HepG2 (cell line): ENCODE measurements at regions not wholly inside any gene's neighbourhood (a gene's known extent, or its start where the extent isn't known, plus 50 kb on each side); places are given as distances from the start of the nearest gene placed in this dataset.

Experiments
- ARNT ChIP-seq: fragments of 450-650 bp; IDR thresholded peaks from 2 replicates; pipeline ENCODE4 v1.6.1; 2017
- EP300 ChIP-seq, 3 experiments: sonication (generic) in 1 of 3; formaldehyde crosslinking in 1 of 3; IDR thresholded peaks; 2 replicates each; pipeline versions ENCODE4 v1.5.1 to v1.6.1; 2011 to 2020; ENCODE audit warnings: low read depth in 2 of 3, low read length in 2 of 3, borderline replicate concordance in 1 of 3, improper control_type of control experiment in 1 of 3, mild to moderate bottlenecking in 1 of 3, missing genetic modification reagents in 1 of 3, moderate library complexity in 1 of 3
- GTF2F1 ChIP-seq: fragments of 150-350 bp; IDR thresholded peaks from 2 replicates; pipeline ENCODE4 v1.6.1; 2014; ENCODE audit warnings: low read length
- NFE2L1 ChIP-seq: sonication (generic); formaldehyde crosslinking; IDR thresholded peaks from 2 replicates; pipeline ENCODE4 v1.4.0; 2020; ENCODE audit warnings: missing genetic modification reagents, mild to moderate bottlenecking, borderline replicate concordance
- RBAK ChIP-seq: sonication (generic); formaldehyde crosslinking; IDR thresholded peaks from 2 replicates; pipeline ENCODE4 v1.5.1; 2020; ENCODE audit warnings: mild to moderate bottlenecking, missing genetic modification reagents
- SRF ChIP-seq: IDR thresholded peaks from 2 replicates; pipeline ENCODE4 v1.6.1; 2011; ENCODE audit warnings: mild to moderate bottlenecking, low read depth, low read length, moderate library complexity
- ZNF570 ChIP-seq: sonication (generic); formaldehyde crosslinking; IDR thresholded peaks from 2 replicates; pipeline ENCODE4 v1.4.0; 2020; ENCODE audit warnings: mild to moderate bottlenecking, missing genetic modification reagents, borderline replicate concordance
- ZZZ3 ChIP-seq: sonication (generic); formaldehyde crosslinking; IDR thresholded peaks from 2 replicates; pipeline ENCODE4 v1.4.0; 2020; ENCODE audit warnings: missing genetic modification reagents, mild to moderate bottlenecking, borderline replicate concordance
- TF ChIP-seq, protein P1 (sequence below): sonication (generic); formaldehyde crosslinking; IDR thresholded peaks from 2 replicates; pipeline ENCODE4 v1.4.0; 2020; ENCODE audit warnings: missing genetic modification reagents
- TF ChIP-seq, protein P2 (sequence below): sonication (generic); formaldehyde crosslinking; IDR thresholded peaks from 2 replicates; pipeline ENCODE4 v1.5.0; 2020; ENCODE audit warnings: mild to moderate bottlenecking, missing genetic modification reagents, moderate library complexity
- TF ChIP-seq, protein P3 (sequence below): sonication (generic); formaldehyde crosslinking; IDR thresholded peaks from 2 replicates; pipeline ENCODE4 v1.4.0; 2020; ENCODE audit warnings: missing genetic modification reagents

DNA sequence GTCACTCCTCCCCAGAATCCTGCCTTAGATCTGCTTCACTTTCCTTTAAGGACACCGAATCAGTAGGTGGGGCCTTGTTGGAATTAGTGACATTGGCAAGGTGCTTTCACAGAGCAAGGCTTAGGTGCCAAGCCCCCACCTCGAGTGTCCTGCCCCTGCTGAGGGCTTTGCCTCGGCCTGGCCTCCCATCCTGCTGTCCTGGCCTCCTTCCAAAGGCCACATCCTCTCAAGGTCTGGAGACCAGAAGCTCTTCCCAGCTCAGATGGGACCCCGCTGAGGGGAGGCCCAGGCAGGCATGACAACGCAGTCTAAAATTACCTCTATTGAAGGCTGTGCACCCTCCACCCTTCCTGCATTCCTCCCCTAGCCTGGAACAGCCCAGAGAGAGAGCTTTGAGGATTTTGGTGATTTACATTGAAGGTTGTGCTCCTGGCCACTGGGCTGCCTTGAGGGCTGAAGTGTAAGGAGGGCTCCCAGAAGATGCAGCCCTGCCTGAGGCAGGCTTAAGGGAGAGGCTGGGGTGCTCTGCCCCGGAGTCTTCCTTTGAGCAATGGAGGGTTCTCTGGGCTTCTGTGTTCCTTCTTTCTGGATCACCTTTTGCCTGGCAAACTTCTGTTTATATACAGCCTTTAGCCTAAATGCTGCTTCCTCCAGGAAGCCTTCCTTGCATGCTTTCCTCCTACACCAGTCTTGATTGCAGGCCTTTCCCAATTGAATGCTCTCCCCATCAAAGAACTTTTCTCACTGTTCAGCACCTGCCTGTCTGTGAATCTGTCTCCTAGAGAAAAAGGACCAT, 154.4 kb downstream of the DDX1 start:
- TF ChIP-seq, protein P1, sequence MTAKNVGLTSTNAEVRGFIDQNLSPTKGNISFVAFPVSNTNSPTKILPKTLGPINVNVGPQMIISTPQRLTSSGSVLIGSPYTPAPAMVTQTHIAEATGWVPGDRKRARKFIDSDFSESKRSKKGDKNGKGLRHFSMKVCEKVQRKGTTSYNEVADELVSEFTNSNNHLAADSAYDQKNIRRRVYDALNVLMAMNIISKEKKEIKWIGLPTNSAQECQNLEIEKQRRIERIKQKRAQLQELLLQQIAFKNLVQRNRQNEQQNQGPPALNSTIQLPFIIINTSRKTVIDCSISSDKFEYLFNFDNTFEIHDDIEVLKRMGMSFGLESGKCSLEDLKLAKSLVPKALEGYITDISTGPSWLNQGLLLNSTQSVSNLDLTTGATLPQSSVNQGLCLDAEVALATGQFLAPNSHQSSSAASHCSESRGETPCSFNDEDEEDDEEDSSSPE, result no peak
- TF ChIP-seq ARNT, result no peak
- TF ChIP-seq, protein P2, sequence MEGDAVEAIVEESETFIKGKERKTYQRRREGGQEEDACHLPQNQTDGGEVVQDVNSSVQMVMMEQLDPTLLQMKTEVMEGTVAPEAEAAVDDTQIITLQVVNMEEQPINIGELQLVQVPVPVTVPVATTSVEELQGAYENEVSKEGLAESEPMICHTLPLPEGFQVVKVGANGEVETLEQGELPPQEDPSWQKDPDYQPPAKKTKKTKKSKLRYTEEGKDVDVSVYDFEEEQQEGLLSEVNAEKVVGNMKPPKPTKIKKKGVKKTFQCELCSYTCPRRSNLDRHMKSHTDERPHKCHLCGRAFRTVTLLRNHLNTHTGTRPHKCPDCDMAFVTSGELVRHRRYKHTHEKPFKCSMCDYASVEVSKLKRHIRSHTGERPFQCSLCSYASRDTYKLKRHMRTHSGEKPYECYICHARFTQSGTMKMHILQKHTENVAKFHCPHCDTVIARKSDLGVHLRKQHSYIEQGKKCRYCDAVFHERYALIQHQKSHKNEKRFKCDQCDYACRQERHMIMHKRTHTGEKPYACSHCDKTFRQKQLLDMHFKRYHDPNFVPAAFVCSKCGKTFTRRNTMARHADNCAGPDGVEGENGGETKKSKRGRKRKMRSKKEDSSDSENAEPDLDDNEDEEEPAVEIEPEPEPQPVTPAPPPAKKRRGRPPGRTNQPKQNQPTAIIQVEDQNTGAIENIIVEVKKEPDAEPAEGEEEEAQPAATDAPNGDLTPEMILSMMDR, result no peak
- TF ChIP-seq NFE2L1 (CRISPR knock-in tag), result no peak
- TF ChIP-seq ZNF570 (CRISPR knock-in tag), result no peak
- TF ChIP-seq, protein P3, sequence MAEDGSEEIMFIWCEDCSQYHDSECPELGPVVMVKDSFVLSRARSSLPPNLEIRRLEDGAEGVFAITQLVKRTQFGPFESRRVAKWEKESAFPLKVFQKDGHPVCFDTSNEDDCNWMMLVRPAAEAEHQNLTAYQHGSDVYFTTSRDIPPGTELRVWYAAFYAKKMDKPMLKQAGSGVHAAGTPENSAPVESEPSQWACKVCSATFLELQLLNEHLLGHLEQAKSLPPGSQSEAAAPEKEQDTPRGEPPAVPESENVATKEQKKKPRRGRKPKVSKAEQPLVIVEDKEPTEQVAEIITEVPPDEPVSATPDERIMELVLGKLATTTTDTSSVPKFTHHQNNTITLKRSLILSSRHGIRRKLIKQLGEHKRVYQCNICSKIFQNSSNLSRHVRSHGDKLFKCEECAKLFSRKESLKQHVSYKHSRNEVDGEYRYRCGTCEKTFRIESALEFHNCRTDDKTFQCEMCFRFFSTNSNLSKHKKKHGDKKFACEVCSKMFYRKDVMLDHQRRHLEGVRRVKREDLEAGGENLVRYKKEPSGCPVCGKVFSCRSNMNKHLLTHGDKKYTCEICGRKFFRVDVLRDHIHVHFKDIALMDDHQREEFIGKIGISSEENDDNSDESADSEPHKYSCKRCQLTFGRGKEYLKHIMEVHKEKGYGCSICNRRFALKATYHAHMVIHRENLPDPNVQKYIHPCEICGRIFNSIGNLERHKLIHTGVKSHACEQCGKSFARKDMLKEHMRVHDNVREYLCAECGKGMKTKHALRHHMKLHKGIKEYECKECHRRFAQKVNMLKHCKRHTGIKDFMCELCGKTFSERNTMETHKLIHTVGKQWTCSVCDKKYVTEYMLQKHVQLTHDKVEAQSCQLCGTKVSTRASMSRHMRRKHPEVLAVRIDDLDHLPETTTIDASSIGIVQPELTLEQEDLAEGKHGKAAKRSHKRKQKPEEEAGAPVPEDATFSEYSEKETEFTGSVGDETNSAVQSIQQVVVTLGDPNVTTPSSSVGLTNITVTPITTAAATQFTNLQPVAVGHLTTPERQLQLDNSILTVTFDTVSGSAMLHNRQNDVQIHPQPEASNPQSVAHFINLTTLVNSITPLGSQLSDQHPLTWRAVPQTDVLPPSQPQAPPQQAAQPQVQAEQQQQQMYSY (CRISPR knock-in tag), result no peak
- no peak for TF ChIP-seq ZZZ3 (CRISPR knock-in tag)
- no peak for TF ChIP-seq RBAK (CRISPR knock-in tag)
- no peak for TF ChIP-seq GTF2F1
- TF ChIP-seq SRF, result no peak
- TF ChIP-seq EP300 (IDR thresholded peaks at IDR 0.05; ENCODE audit: low read depth in 2 of 2, low read length in 2 of 2), result no peak
- TF ChIP-seq EP300 (CRISPR knock-in tag; IDR thresholded peaks at IDR 0.05; ENCODE audit: borderline replicate concordance), result no peak
